ENCODE measurements at regions not wholly inside any gene's neighbourhood (a gene's known extent, or its start where the extent isn't known, plus 50 kb on each side); places are given as distances from the start of the nearest gene placed in this dataset.

- Mint-ChIP-seq H3K36me3 (ENCODE audit: low read depth) (no peaks in the 10 kb centered on the region), H3K27ac (no peak overlapping the region), H3K27me3 (peaks cover 6% of the 10 kb centered on the region), H3K4me3 (no peak overlapping the region), H3K9me3 (no peaks in the 10 kb centered on the region), H3K4me1 (ENCODE audit: low read depth) (no peaks in the 10 kb centered on the region)
- no peak overlapping the region for H3K27ac ChIP-seq (ENCODE audit: low read depth in 1 of 2, low read length in 2 of 2)
- no peak for ATAC-seq (ENCODE audit: poor library complexity)
- no peaks in the 10 kb centered on the region for H3K4me1 ChIP-seq (ENCODE audit: insufficient read depth, low read length)
- ChIA-PET CTCF (no interaction called here), POLR2A (no interaction called here)
- H3K4me3 ChIP-seq (ENCODE audit: low read length): no peak overlapping the region
- H3K36me3 ChIP-seq (ENCODE audit: insufficient read depth, low read length): no peaks in the 10 kb centered on the region
- H3K9me3 ChIP-seq (ENCODE audit: control insufficient read depth in 1 of 2, insufficient read depth in 1 of 2, low read length in 2 of 2): no peaks in the 10 kb centered on the region
- H3K27me3 ChIP-seq (ENCODE audit: control insufficient read depth in 1 of 2, insufficient read depth in 2 of 2, low read length in 2 of 2): no peaks in the 10 kb centered on the region
- no peak for TF ChIP-seq CTCF (IDR thresholded peaks at IDR 0.05)
- DNase-seq: no peak
- intact Hi-C loops (cut with DNase I, micrococcal nuclease): no loop called here
Measured at GRCh38 chr4:165635381-165635780, 237.7 kb upstream of the TLL1 start.

- DNase-seq: no peak
- no peaks in the 10 kb centered on the region for H3K36me3 ChIP-seq (ENCODE audit: insufficient read depth, low read length)
- no peak overlapping the region for H3K27ac ChIP-seq (ENCODE audit: low read depth in 1 of 2, low read length in 2 of 2)
- ChIA-PET POLR2A (no interaction called here), CTCF (no interaction called here)
- H3K27me3 ChIP-seq (ENCODE audit: control insufficient read depth in 1 of 2, insufficient read depth in 2 of 2, low read length in 2 of 2): no peaks in the 10 kb centered on the region
- Mint-ChIP-seq H3K4me1 (ENCODE audit: low read depth) (no peaks in the 10 kb centered on the region), H3K27me3 (peaks cover 6% of the 10 kb centered on the region), H3K36me3 (ENCODE audit: low read depth) (no peaks in the 10 kb centered on the region), H3K27ac (no peak overlapping the region), H3K9me3 (no peaks in the 10 kb centered on the region), H3K4me3 (no peak overlapping the region)
- no peak for ATAC-seq (ENCODE audit: poor library complexity)
- TF ChIP-seq CTCF (IDR thresholded peaks at IDR 0.05): no peak
- H3K9me3 ChIP-seq (ENCODE audit: control insufficient read depth in 1 of 2, insufficient read depth in 1 of 2, low read length in 2 of 2): no peaks in the 10 kb centered on the region
- no peak overlapping the region for H3K4me3 ChIP-seq (ENCODE audit: low read length)
- no peaks in the 10 kb centered on the region for H3K4me1 ChIP-seq (ENCODE audit: insufficient read depth, low read length)
- intact Hi-C loops (cut with DNase I, micrococcal nuclease): no loop called here
Measured at GRCh38 chr4:165635951-165636350, 237.1 kb upstream of the TLL1 start.

- DNase-seq (no peak), ATAC-seq (ENCODE audit: poor library complexity) (no peak)
- CTCF ChIA-PET: no interaction called here
- Histone ChIP-seq H3K36me3 (ENCODE audit: insufficient read depth, low read length) (no peaks in the 10 kb centered on the region), H3K9me3 (ENCODE audit: control insufficient read depth in 1 of 2, insufficient read depth in 1 of 2, low read length in 2 of 2) (no peaks in the 10 kb centered on the region), H3K27ac (ENCODE audit: low read depth in 1 of 2, low read length in 2 of 2) (no peak overlapping the region), H3K4me1 (ENCODE audit: insufficient read depth, low read length) (no peaks in the 10 kb centered on the region), H3K4me3 (ENCODE audit: low read length) (no peak overlapping the region), H3K27me3 (ENCODE audit: control insufficient read depth in 1 of 2, insufficient read depth in 2 of 2, low read length in 2 of 2) (no peaks in the 10 kb centered on the region)
- Mint-ChIP-seq H3K9me3 (no peaks in the 10 kb centered on the region), H3K4me3 (no peak overlapping the region), H3K27ac (no peak overlapping the region), H3K27me3 (no peaks in the 10 kb centered on the region), H3K4me1 (ENCODE audit: low read depth) (no peaks in the 10 kb centered on the region), H3K36me3 (ENCODE audit: low read depth) (no peaks in the 10 kb centered on the region)
- intact Hi-C loops (cut with DNase I, micrococcal nuclease): no loop called here
- POLR2A ChIA-PET: no interaction called here
- TF ChIP-seq CTCF (IDR thresholded peaks at IDR 0.05): no peak
Measured at GRCh38 chr4:165651901-165652300, 221.1 kb upstream of the TLL1 start.
